GM21723 (cell line): ENCODE measurements at regions not wholly inside any gene's neighbourhood (a gene's known extent, or its start where the extent isn't known, plus 50 kb on each side); places are given as distances from the start of the nearest gene placed in this dataset.
"Not testable (repeated sequence)": the region's sequence is repeated elsewhere in the genome, so short reads cannot be mapped to it uniquely, and the experiment has no call there.

Experiments
- ATAC-seq: cut with Tn5 transposase; IDR thresholded peaks from one replicate; pipeline ENCODE4 v1.9.1; 2021; ENCODE audit warnings: mild to moderate bottlenecking, moderate library complexity; ENCODE audit not compliant: unreplicated experiment

DNA sequence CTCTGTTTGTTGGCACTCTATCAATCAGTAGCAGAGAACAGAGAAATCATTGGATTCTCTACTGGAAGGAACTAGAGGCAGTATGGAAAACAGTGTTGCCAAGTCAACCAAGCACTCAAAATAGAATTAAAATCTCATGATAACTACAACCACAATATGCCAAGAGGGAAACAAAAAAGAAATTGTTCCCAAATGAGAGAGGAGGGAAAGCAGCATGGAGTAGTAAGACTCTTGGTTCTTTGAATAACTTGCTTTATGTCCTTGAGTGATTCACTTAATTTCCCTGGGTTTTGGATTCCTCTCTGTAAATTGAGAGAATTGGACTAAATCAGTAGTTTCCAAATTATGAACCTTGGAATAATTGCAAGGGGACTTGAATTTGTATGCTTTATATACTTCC is 285.5 kb upstream of the ANKRD50 start:
- no peak for ATAC-seq

DNA sequence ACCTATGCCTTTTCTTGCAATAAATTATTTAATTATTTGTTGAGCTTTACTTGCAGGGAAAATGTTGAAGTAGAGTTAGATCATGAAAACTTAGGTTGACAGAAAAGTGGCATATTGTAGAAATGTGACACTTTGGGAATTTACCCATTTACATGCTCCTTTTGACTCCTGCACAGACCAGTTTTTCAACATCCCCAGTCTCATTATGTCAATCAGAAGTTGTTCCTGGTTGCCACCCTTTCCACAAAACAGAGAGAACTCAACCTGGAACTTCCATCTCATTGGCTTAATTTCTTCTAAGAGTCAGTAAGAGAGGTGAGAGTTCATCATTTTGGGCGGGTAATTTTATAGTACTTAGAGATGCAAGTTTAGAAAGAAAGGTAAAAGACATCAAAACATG is 284.6 kb upstream of the ANKRD50 start:
- no peak for ATAC-seq

DNA sequence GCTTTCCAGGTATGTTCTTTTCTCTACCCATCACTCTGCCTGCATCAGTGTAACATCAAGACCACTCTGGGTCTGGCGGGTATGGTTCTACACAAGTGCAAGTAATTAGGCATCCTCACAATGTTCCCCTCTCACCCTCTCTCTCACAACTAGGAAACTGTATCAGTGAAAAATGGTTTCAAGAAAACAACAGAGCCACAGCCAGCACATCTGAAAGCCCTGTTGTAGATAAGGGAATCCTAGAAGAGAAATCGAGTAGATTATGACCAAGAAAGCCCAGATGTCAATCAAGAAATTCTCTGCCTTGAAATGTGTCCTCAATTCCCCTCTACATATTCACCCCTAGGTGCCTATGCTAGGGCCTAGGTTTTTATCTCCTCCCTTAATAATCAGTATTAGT is 281.3 kb upstream of the ANKRD50 start:
- ATAC-seq: no peak

DNA sequence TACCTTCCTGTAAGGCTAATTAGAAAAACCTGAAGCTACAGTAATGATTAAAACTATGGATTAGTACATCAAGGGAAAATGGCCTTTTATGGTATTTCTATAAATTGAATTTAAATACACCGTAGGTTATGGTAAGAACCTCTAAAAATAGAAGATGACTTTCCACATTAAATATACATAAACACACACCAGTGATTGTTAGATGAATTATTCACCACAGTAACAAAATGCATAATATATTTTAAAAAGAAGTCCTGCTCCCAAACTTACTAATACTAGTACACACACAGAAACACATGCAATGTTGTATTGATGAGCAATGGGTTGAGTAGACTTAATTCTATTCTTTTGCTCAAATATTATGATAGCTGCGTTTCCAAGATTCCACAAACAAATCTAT is 277.9 kb upstream of the ANKRD50 start:
- no peak for ATAC-seq

DNA sequence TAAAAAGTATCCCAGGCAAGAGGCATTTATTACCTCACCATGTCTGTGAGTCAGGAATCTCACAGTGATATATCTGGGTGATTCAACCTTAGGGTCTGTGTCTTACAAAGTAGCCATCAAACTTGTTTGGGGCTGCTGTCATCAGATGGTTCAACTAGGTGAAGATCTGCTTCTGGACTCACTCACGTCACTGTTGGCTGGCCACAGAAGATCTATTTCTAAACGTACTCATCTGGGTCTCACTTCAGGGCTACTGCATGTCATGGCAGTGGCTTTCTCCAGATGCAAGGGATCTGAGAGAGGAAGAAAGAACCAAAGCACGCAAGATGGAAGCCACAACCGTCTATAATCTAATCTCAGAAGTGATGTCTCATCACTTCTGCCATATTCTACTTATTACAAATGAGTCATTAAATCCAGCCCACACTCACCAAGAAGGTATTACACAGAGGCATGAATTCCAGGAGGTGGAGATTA is 267.8 kb upstream of the ANKRD50 start:
- ATAC-seq: no peak

DNA sequence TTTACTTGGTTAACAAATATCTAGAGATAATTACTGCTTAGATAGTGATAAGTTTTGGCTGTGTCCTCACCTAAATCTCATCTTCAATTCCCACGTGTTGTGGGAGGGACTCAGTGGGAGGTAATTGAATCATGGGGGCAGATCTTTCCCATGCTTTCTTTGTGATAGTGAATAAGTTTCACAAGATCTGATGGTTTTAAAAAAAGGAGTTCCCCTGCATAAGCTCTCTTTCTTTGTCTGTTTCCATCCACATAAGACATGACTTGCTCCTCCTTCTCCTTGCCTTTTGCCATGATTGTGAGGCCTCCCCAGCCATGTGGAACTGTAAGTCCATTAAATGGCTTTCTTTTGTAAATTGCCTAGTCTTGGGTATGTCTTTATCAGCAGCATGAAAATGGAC is 266.0 kb upstream of the ANKRD50 start:
- ATAC-seq: not testable (repeated sequence)

DNA sequence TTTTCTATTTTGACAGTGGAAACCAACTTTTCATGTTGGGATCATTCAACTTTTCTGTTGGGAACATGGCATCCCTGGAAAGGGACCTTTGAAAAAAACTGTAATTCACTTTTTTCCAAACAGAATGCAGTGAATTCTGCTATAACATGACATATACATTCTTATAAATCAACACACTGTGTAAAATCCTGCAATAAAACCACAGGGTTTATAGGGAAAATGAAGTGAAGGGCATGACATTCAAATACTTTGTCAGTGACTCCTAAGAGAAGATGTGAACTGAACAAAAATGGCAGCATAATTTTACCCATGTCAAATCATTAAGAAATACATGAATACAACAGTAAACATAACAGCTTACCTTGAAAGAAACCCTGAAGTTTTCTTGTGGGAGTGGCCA is 264.5 kb upstream of the ANKRD50 start:
- no peak for ATAC-seq

DNA sequence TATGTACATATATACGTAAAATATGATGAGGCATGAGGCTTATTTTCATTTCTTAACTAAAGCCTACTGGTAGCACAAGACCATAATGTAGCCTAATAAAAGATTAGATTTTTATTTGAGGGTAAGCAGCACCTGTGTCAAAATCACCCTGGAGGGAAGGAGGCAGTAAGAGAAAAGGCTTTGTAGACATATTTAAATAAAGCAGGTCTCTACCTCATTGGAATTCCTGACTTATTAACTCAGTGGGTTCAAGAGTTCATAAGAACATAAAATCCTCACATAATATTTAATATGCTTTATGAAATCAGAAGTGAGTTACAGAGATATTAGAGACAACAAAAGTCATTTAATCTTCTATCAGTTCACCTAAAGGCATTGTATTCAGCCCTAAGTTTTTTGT is 261.6 kb upstream of the ANKRD50 start:
- no peak for ATAC-seq

DNA sequence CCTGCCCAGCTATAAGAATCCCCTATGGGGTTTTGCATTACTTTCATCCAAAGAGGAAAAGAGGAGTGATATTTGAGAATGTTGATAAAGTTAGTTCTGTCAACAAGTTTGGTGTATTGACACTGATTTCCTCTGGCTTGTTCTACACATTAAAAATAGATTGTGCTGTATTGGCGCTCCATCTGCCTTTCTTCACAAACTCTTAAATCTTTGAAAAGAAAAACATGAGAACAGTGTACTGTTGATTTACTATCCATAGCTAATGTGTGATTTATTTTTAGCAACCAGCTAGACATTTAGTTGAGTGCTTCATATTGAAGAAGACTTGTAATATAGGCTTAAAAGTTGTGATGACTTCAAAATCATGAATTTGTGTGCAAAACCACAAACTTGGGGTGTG is 261.2 kb upstream of the ANKRD50 start:
- no peak for ATAC-seq

DNA sequence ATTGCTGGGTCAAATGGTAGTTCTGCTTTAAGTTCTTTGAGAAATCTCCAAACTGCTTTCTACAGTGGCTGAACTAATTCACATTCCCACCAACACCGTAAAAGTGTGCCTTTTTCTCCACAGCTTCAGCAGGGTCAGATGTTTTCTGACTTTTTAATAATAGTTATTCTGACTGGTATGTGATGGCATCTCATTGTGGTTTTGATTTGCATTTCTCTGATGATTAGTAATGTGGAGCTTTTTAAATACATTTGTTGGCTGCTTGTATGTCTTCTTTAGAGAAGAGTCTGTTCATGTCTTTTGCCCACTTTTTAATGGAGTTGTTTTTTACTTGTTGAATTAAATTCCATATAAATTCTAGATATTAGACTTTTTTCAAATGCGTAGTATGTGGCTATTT is 257.5 kb upstream of the ANKRD50 start:
- ATAC-seq: no peak

DNA sequence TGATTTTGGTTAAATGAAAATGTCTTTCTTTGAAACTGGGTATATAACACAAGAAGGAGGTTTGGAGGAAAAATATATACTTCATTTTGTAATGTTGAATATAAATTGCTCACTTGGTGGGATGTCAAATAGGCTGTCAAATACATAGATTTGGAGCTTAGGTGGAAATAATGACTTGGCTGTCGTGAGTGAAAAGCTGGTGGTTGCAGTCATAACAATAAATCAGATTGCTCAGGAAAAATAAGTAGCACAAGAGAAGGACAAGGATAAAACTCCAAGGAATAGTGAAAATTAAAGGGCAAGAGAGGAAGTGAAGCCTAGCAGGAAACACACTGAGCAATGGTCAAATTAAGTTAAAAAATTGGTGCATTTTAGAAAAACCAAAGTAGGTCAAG is 253.0 kb upstream of the ANKRD50 start:
- ATAC-seq: no peak

DNA sequence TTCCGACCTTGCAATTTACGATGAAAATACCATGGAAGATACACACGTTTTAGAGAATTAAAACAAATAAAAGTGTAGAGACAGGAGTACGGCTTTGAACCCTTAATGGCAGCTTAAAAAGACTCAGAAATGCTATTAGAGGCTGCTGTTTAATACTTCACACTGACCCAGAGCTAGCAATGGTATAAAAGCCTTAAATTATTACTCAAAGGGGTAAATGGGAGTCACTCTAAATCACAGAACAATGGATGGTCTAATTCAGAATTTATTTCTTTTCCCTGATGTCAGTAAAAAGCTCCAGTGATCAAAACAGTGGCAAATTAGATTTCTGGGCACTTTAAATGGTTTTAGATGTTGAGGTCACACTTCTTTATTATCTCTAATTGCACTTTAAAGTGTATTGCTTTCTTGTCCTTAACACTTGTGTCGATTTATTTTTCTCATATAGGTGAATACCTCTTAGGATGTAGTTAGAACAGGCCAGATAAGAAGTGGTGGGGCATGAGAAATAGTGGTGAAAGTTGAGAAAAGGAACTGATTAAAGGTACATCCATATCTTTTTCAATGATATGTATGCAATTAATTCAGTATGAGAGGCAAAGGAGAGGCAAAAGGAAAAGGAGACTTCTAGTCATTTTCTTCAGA is 252.4 kb upstream of the ANKRD50 start:
- ATAC-seq: no peak

DNA sequence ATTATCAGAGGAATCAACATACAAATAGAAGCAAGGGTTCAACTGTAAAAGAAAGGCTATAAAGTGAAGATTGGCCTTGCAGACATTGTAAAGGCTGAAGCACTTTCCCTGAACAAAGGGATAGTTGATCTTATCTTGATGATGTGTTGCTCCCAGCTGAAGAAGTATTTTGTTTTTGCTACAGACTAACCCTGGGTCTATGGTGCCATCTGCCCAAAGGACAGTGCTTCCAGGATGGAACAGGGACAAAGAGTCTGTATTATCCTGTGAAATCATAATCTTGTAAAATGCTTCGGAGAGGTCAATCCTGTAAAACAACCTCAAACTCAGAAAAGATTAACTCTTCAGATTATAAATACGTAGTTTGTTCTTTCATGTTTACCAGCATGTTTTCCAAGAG is 251.7 kb upstream of the ANKRD50 start:
- no peak for ATAC-seq

DNA sequence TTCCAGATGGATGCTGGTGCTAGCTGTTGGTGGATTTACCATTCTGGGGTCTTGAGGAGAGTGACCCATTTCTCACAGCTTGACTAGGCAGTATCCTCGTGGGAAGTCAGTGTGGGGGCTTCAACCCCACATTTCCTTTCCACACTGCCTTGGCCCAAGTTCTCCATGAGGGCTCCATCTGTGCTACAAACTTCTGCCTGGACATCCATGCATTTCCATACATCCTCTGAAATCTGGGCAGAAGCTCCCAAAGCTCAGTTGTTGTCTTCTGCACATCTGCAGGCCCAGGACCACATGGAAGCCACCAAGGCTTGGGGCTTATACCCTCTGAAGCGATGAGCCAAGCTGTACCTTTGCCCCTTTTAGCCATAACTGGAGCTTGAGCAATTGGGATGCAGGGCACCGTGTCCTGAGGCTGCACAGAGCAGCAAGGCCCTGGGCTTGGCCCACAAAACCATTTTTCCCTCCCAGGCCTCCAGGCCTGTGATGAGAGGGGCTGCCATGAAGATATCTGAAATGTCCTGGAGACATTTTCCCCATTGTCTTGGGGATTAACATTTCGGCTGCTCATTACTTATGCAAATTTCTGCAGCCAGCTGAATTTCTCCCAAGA is 248.7 kb upstream of the ANKRD50 start:
- ATAC-seq: no peak

DNA sequence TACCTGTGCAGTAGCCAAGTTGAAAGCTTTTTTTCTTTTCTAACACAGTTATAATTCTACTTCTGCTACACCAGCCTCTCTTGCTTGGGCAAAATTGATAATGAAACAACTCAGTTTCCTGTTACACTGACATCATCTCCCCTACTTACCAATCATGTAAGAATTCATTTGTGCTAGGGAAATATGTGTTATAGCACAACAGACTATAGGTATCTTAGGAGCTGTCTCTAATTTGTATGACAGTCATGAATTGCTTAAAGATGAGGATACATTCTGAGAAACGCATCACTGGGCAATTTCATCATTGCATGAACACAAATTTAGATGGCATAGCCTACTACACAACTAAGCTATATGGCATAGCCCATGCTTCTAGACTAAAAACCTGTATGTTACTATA is 246.3 kb upstream of the ANKRD50 start:
- ATAC-seq: no peak

DNA sequence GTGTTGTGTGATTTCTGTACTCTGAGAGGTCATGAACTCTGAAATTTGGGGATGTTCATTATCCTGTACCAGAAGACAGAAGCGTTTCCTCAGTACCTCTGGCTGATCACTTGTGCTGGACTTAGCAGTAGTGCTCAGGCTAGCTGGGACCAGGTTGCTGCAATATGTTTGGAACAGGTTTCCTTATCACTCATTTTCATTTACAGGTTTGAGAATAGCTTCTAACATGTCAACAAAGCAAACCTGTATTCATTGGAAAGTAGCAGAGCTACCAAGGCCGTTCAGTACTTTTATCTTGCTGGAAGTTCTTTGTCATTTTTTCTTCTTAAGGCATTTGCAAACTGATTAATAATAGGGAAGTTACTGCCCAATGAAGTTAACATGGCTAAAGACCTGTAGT is 242.9 kb upstream of the ANKRD50 start:
- no peak for ATAC-seq

DNA sequence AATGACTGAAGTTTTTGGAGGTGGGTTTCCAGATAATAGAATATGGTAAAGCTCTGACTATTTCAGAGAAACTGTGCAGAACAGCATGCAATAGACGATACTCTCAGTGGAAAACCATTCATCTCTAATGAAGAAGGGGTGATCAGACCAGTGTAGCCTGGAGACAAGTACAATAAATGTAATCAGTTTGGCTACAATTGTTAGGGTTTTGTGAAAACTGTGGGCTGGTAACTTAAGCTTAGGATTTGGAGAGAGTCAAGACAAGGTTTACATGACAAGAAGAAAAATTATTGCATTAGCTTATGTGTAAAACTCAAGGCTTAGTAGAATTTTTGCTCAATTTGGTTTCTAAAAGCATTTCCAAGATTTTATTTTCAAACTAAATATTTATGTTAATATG is 241.5 kb upstream of the ANKRD50 start:
- ATAC-seq: no peak

DNA sequence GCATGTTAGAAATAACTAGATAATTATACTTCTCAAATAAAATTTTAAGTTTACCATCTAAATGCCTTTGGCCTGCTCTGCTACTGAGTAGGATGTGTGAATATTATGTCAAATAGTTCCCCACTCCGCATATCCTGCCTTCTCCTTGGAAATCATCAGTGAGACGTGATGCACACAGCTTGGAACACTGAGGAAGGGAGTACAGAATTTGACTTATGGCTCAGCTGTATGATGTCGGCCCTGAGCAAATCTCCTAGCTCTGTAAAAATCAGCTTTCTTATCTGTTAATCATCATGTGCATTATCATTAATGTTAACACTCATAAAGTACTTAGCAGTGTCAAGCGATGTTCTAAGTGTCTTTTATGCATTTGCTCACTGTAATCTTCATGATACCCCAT is 241.0 kb upstream of the ANKRD50 start:
- no peak for ATAC-seq

DNA sequence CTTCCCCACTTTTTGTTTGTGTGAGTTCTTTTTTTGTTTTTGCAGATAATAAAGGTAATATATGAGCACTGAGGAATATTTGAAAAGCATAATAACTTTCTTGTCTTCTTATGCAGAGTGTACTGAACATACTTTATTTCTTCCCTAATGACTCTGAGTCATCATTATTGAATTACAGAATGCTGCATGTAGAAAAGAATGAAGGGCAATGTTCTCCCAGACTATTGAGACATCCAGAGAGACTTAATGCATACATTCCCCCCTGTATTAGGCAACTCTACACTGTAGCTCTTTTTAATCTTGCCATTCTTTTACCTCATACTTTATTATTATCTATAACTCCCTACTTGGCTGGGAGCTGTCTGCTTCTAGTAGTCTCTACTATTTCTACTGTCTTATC is 240.5 kb upstream of the ANKRD50 start:
- no peak for ATAC-seq

DNA sequence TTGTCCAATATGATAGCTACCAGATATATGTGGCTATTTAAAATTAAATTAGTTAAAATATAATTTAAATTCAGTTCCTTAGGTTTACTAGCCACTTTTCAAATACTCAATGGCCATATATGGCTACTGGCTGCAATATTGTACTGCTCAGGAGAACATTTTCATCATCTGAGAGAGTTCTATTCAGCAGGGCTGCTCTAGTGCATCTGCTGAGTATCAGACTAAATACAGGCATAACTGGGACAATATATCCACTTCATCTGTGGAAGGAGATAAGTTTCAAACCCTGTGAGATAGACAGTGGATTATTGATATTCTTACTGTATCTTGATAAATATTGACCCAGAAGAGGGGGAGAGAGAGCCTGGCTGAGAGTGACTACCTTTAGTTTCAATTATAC is 240.1 kb upstream of the ANKRD50 start:
- ATAC-seq: no peak

DNA sequence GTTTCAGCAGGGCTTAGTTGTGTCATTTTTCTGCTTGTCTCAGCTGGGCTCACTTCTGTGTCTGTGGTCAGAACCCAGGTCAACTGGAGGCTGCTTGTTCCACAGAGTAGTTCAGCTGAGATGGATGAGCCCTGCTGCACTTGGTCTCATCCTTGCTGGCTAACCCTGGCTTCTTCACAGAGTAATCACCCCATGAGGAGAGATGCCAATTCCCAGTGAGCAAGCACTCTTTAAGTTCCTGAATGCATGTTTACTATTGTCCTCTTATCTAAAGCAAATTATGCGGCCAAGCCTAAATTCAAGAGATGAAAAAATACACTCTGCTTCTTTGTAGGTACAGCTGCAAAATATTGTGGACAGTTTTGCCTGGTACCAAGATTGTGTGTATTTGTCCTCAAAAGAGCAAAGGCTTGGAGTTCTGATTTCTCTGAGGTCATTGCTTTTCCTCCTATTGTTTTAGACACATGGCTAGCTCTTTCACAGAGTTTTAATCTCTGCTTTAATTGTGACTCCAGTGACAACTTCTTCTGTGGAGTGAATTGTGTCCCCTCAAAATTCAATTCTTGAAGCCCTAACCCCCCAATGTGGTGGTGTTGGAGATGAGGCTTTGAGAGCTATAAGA is 236.6 kb upstream of the ANKRD50 start:
- ATAC-seq: no peak

DNA sequence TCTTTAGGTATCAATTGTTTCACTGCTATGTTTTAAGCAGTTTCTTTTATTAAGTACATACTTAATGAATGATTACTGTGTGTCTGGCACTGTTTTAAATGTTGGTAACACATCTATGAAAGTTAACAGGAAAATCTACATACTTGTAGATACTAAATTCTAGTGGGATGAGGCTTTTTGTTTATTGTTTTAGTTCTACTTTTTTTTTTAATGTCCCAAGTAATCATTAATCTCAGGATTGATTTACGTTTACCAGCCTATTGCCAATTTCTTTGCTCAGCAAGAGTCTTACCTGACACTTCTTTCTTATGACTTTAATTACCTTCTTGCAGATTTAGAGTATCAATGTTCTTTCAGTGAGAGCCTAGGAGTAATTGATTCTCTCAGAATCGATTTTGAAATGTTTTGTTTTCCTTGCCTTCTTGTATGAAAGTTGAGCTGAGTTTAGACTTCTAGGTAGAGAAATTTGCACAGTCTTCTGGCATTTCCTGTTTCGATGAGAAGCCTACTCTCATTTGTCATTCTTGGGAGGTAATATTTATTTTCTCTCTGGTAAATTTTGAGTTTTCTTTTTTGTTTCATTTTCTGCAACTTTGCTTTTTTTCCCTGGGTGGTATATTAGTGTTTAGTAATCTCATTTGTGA is 235.2 kb upstream of the ANKRD50 start:
- ATAC-seq: no peak
